Stimulated activated CD8-positive, alpha-beta memory T cell treated with anti-CD3 and anti-CD28 coated beads, Interleukin-15, amount 100 ng/mL, for 24 hours (primary cell): ENCODE measurements at regions not wholly inside any gene's neighbourhood (a gene's known extent, or its start where the extent isn't known, plus 50 kb on each side); places are given as distances from the start of the nearest gene placed in this dataset.
"Not testable (repeated sequence)": the region's sequence is repeated elsewhere in the genome, so short reads cannot be mapped to it uniquely, and the experiment has no call there.

Experiments
- DNase-seq: peaks from one replicate; pipeline ENCODE4 v3.0.0-alpha.2; 2020; ENCODE audit warnings: low read depth

- DNase-seq: no peak
These were observed 156.4 kb upstream of the MAP3K1 start for GRCh38 chr5:56658972-56659371.

GRCh38 chr5:56656846-56657726, 158.3 kb upstream of the MAP3K1 start:
- no peak for DNase-seq

GRCh38 chr5:56651893-56652292, 163.5 kb upstream of the MAP3K1 start:
- no peak for DNase-seq

GRCh38 chr5:56650386-56650785, 165.0 kb upstream of the MAP3K1 start:
- no peak for DNase-seq

GRCh38 chr5:56649569-56649968, 165.8 kb upstream of the MAP3K1 start:
- no peak for DNase-seq

- DNase-seq: no peak
These were observed 166.8 kb upstream of the MAP3K1 start for GRCh38 chr5:56648460-56649034.

- DNase-seq: no peak
These were observed 168.1 kb upstream of the MAP3K1 start for GRCh38 chr5:56647099-56647850.

GRCh38 chr5:56641635-56642260, 173.6 kb upstream of the MAP3K1 start:
- no peak for DNase-seq

- no peak for DNase-seq
These were observed 174.5 kb upstream of the MAP3K1 start for GRCh38 chr5:56640763-56641406.

GRCh38 chr5:56639476-56639875, 175.9 kb upstream of the MAP3K1 start:
- DNase-seq: no peak

GRCh38 chr5:56638768-56639238, 176.5 kb upstream of the MAP3K1 start:
- no peak for DNase-seq

GRCh38 chr5:56638061-56638621, 177.2 kb upstream of the MAP3K1 start:
- no peak for DNase-seq

- no peak for DNase-seq
These were observed 177.9 kb upstream of the MAP3K1 start for GRCh38 chr5:56637321-56637920.

GRCh38 chr5:56633950-56634349, 181.4 kb upstream of the MAP3K1 start:
- no peak for DNase-seq

GRCh38 chr5:56632939-56633338, 182.4 kb upstream of the MAP3K1 start:
- no peak for DNase-seq

- no peak for DNase-seq
These were observed 183.2 kb upstream of the MAP3K1 start for GRCh38 chr5:56632199-56632598.

- no peak for DNase-seq
These were observed 183.6 kb upstream of the MAP3K1 start for GRCh38 chr5:56631719-56632118.

GRCh38 chr5:56628616-56629015, 186.7 kb upstream of the MAP3K1 start:
- DNase-seq: not testable (repeated sequence)

GRCh38 chr5:56625541-56625940, 189.8 kb upstream of the MAP3K1 start:
- no peak for DNase-seq

- DNase-seq: no peak
These were observed 190.6 kb upstream of the MAP3K1 start for GRCh38 chr5:56624751-56625150.

- DNase-seq: no peak
These were observed 193.2 kb upstream of the MAP3K1 start for GRCh38 chr5:56622141-56622540.
